H1 (cell line): ENCODE measurements at regions not wholly inside any gene's neighbourhood (a gene's known extent, or its start where the extent isn't known, plus 50 kb on each side); places are given as distances from the start of the nearest gene placed in this dataset.

Experiments used
- CTCF ChIA-PET: fragments of 300-600 bp; sonication (Branson Sonifier 250); formaldehyde crosslinking; loops from one replicate; lab custom pipeline; 2021; ENCODE audit not compliant: partially characterized antibody; lab: Charles Lee
- POLR2A ChIA-PET: fragments of 300-600 bp; sonication (Branson Sonifier 250); formaldehyde crosslinking; loops from one replicate; lab custom pipeline; 2021; ENCODE audit warnings: inconsistent platforms; ENCODE audit not compliant: partially characterized antibody; lab: Charles Lee
- DNase-seq, 2 experiments: peaks; one replicate each; pipeline versions ENCODE4 v3.0.0 to v3.0.0-alpha.2; 2010 to 2022; ENCODE audit warnings: low spot score in 2 of 2, low read depth in 1 of 2, mixed read lengths in 1 of 2
- FAIRE-seq: peaks from 2 replicates; lab custom pipeline; 2011; peaks lifted over from hg19 to GRCh38; lab: Jason Lieb, UNC
- H2AFZ ChIP-seq: 2 replicates; pipeline ENCODE4 v1.8.1; 2012; ENCODE audit warnings: low read length, inconsistent platforms
- H2AK5ac ChIP-seq: 2 replicates; pipeline ENCODE4 v1.6.1; 2013; ENCODE audit warnings: low read depth, low read length
- H2BK120ac ChIP-seq: replicated peaks from 2 replicates; pipeline ENCODE3; 2013; ENCODE audit warnings: low read depth, low read length, inconsistent platforms
- H2BK12ac ChIP-seq: 2 replicates; pipeline ENCODE4 v1.6.1; 2013; ENCODE audit warnings: low read depth, low read length
- H2BK15ac ChIP-seq: 2 replicates; pipeline ENCODE4 v1.6.1; 2013; ENCODE audit warnings: low read length
- H2BK20ac ChIP-seq: 2 replicates; pipeline ENCODE4 v1.6.1; 2013; ENCODE audit warnings: low read length
- H2BK5ac ChIP-seq: 2 replicates; pipeline ENCODE4 v1.6.1; 2013; ENCODE audit warnings: low read depth, low read length
- H3K14ac ChIP-seq: 2 replicates; pipeline ENCODE4 v1.6.1; 2013; ENCODE audit warnings: inconsistent platforms; ENCODE audit not compliant: insufficient read length
- H3K18ac ChIP-seq: 2 replicates; pipeline ENCODE4 v1.6.1; 2013; ENCODE audit warnings: low read length; ENCODE audit errors: extremely low read depth
- H3K23ac ChIP-seq: 2 replicates; pipeline ENCODE4 v1.6.1; 2013; ENCODE audit warnings: inconsistent platforms; ENCODE audit not compliant: insufficient read length
- H3K23me2 ChIP-seq: 2 replicates; pipeline ENCODE4 v1.6.1; 2013; ENCODE audit warnings: low read depth, low read length
- H3K27ac ChIP-seq: 2 replicates; pipeline ENCODE4 v1.6.1; 2011; ENCODE audit warnings: low read depth, low read length, inconsistent platforms
- H3K27me3 ChIP-seq, 4 experiments: replicated peaks in 1 of 4; 1 replicate in 1 of 4; 2 replicates in 3 of 4; pipeline versions ENCODE4 v1.6.1 to v1.8.1; 2011 to 2013; ENCODE audit warnings: low read length in 3 of 4, mild to moderate bottlenecking in 3 of 4, inconsistent platforms in 2 of 4, mixed read lengths in 2 of 4, moderate library complexity in 1 of 4; ENCODE audit not compliant: control insufficient read depth in 3 of 4, insufficient read depth in 3 of 4; ENCODE audit errors: extremely low read depth in 1 of 4
- H3K36me3 ChIP-seq, 4 experiments: 2 replicates each; pipeline versions ENCODE4 v1.6.1 to v1.8.1; 2011 to 2013; ENCODE audit warnings: mild to moderate bottlenecking in 4 of 4, low read length in 3 of 4, moderate library complexity in 2 of 4, control low read depth in 1 of 4, inconsistent platforms in 1 of 4; ENCODE audit not compliant: insufficient read depth in 4 of 4, control insufficient read depth in 2 of 4
- H3K4ac ChIP-seq: replicated peaks from 2 replicates; pipeline ENCODE3; 2013; ENCODE audit warnings: low read length, low read depth, mixed read lengths, inconsistent platforms; ENCODE audit not compliant: insufficient read length
- H3K4me1 ChIP-seq, 4 experiments: replicated peaks in 1 of 4; 1 replicate in 1 of 4; 2 replicates in 3 of 4; pipeline versions ENCODE4 v1.6.1 to v1.8.1; 2011 to 2013; ENCODE audit warnings: low read length in 3 of 4, inconsistent platforms in 2 of 4, mixed read lengths in 1 of 4; ENCODE audit not compliant: insufficient read depth in 4 of 4, control insufficient read depth in 3 of 4
- H3K4me2 ChIP-seq, 2 experiments: 2 replicates each; pipeline versions ENCODE4 v1.6.1 to v1.8.1; 2011 to 2013; ENCODE audit warnings: low read depth in 2 of 2, low read length in 2 of 2, control low read depth in 1 of 2, inconsistent platforms in 1 of 2, mild to moderate bottlenecking in 1 of 2; ENCODE audit not compliant: insufficient read depth in 1 of 2
- H3K4me3 ChIP-seq, 4 experiments: fragments of 200-600, 300-600 bp in 1 of 4; sonication (generic), shearing (Covaris generic), sonication (Bioruptor Twin) in 1 of 4; 2 replicates each; pipeline versions ENCODE4 v1.5.1 to v1.8.1; 2011 to 2016; ENCODE audit warnings: low read length in 4 of 4, low read depth in 3 of 4, control low read depth in 2 of 4, inconsistent platforms in 2 of 4, mild to moderate bottlenecking in 2 of 4, mixed read lengths in 1 of 4, moderate library complexity in 1 of 4; ENCODE audit not compliant: insufficient read depth in 2 of 4; ENCODE audit errors: extremely low read depth in 1 of 4
- H3K56ac ChIP-seq: replicated peaks from 2 replicates; pipeline ENCODE3; 2013; ENCODE audit warnings: low read depth, mild to moderate bottlenecking, mixed read lengths, low read length, inconsistent platforms; ENCODE audit not compliant: insufficient read length
- H3K79me1 ChIP-seq: 2 replicates; pipeline ENCODE4 v1.6.1; 2013; ENCODE audit warnings: low read depth, low read length, control low read depth
- H3K79me2 ChIP-seq, 2 experiments: 2 replicates each; pipeline versions ENCODE4 v1.6.1 to v1.8.1; 2012 to 2013; ENCODE audit warnings: low read length in 2 of 2, mild to moderate bottlenecking in 2 of 2, inconsistent platforms in 1 of 2; ENCODE audit not compliant: insufficient read depth in 2 of 2, control insufficient read depth in 1 of 2
- H3K9ac ChIP-seq, 4 experiments: replicated peaks in 1 of 4; 1 replicate in 1 of 4; 2 replicates in 3 of 4; pipeline versions ENCODE4 v1.6.1 to v1.8.1; 2011 to 2013; ENCODE audit warnings: low read depth in 3 of 4, low read length in 3 of 4, control low read depth in 2 of 4, mild to moderate bottlenecking in 2 of 4, moderate library complexity in 2 of 4, inconsistent platforms in 1 of 4; ENCODE audit errors: extremely low read depth in 1 of 4
- H3K9me3 ChIP-seq, 2 experiments: 2 replicates each; pipeline versions ENCODE4 v1.6.1 to v1.8.1; 2012 to 2013; ENCODE audit warnings: mild to moderate bottlenecking in 2 of 2, moderate library complexity in 2 of 2, control low read depth in 1 of 2, inconsistent platforms in 1 of 2, low read depth in 1 of 2, low read length in 1 of 2, mixed read lengths in 1 of 2; ENCODE audit not compliant: insufficient read depth in 2 of 2
- H4K20me1 ChIP-seq, 2 experiments: replicated peaks in 1 of 2; 2 replicates each; pipeline versions ENCODE3 to v1.8.1; 2011 to 2013; ENCODE audit warnings: inconsistent platforms in 2 of 2, low read length in 2 of 2, mild to moderate bottlenecking in 1 of 2; ENCODE audit not compliant: insufficient read depth in 2 of 2, control insufficient read depth in 1 of 2
- H4K5ac ChIP-seq: 2 replicates; pipeline ENCODE4 v1.6.1; 2013; ENCODE audit warnings: low read length, low read depth, mixed read lengths, inconsistent platforms; ENCODE audit not compliant: insufficient read length
- H4K8ac ChIP-seq: 2 replicates; pipeline ENCODE4 v1.8.0; 2013; ENCODE audit warnings: mild to moderate bottlenecking, moderate library complexity, low read length, inconsistent platforms; ENCODE audit not compliant: insufficient read depth; ENCODE audit errors: extremely low read depth
- H4K91ac ChIP-seq: replicated peaks from 2 replicates; pipeline ENCODE3; 2013; ENCODE audit warnings: low read length, mixed read lengths, inconsistent platforms; ENCODE audit not compliant: insufficient read length
- ATF3 ChIP-seq: IDR thresholded peaks from 2 replicates; pipeline ENCODE4 v1.6.1; 2011; ENCODE audit warnings: low read depth, mild to moderate bottlenecking, low read length; ENCODE audit not compliant: insufficient read depth
- BCL11A ChIP-seq, 2 experiments: IDR thresholded peaks; one replicate each; pipeline ENCODE4 v1.6.1; 2011; ENCODE audit warnings: low read depth in 2 of 2, low read length in 2 of 2, mild to moderate bottlenecking in 2 of 2
- CBX5 ChIP-seq: fragments of 300-800, 300-1000 bp; sonication (generic); IDR thresholded peaks from 2 replicates; pipeline ENCODE4 v1.7.1; 2016; ENCODE audit warnings: antibody characterized with exemption, low read length, low read depth
- CBX8 ChIP-seq: fragments of 300-800, 300-1000 bp; sonication (generic); IDR thresholded peaks from 2 replicates; pipeline ENCODE4 v1.7.1; 2016; ENCODE audit warnings: low read depth, low read length, borderline replicate concordance
- E2F6 ChIP-seq: IDR thresholded peaks from 2 replicates; pipeline ENCODE4 v1.6.1; 2012; ENCODE audit warnings: inconsistent platforms
- HDAC6 ChIP-seq: IDR thresholded peaks from one replicate; pipeline ENCODE4 v1.7.1; 2012; ENCODE audit warnings: low read depth, mild to moderate bottlenecking, inconsistent platforms, low read length, moderate library complexity
- JUN ChIP-seq: IDR thresholded peaks from 2 replicates; pipeline ENCODE4 v1.6.1; 2011; ENCODE audit warnings: low read depth, mild to moderate bottlenecking, improper control_type of control experiment, low read length
- JUND ChIP-seq: IDR thresholded peaks from 2 replicates; pipeline ENCODE4 v1.6.1; 2011; ENCODE audit warnings: mild to moderate bottlenecking, improper control_type of control experiment, low read length
- POLR2AphosphoS5 ChIP-seq: IDR thresholded peaks from 2 replicates; pipeline ENCODE4 v1.6.1; 2011; ENCODE audit warnings: low read depth, low read length
- SAP30 ChIP-seq: fragments of 300-600 bp; sonication (generic); IDR thresholded peaks from 2 replicates; pipeline ENCODE4 v1.7.1; 2012; ENCODE audit warnings: low read length, moderate library complexity, mild to moderate bottlenecking, inconsistent platforms; ENCODE audit not compliant: insufficient read depth, insufficient replicate concordance
- SIRT6 ChIP-seq: IDR thresholded peaks from one replicate; pipeline ENCODE4 v1.7.1; 2012; ENCODE audit warnings: low read length, inconsistent platforms
- SP1 ChIP-seq: IDR thresholded peaks from 2 replicates; pipeline ENCODE4 v1.6.1; 2011; ENCODE audit warnings: low read depth, low read length
- SP4 ChIP-seq: IDR thresholded peaks from 2 replicates; pipeline ENCODE4 v1.6.1; 2012; ENCODE audit warnings: low read length, inconsistent platforms
- SRF ChIP-seq: IDR thresholded peaks from 2 replicates; pipeline ENCODE4 v1.6.1; 2011; ENCODE audit warnings: mild to moderate bottlenecking, low read depth, low read length, moderate library complexity
- TCF12 ChIP-seq: IDR thresholded peaks from 2 replicates; pipeline ENCODE4 v1.6.1; 2011; ENCODE audit warnings: low read depth, mild to moderate bottlenecking, low read length
- WGBS, 2 experiments: shearing (Covaris generic) in 1 of 2; methylation state at CpG; one replicate each; pipeline versions ENCODE4 v1.1.6 to v1.1.7; 2013 to 2015; ENCODE audit warnings: low lambda C conversion rate in 2 of 2, mixed read lengths in 2 of 2, inconsistent platforms in 1 of 2, low coverage in 1 of 2, missing lambda C conversion rate in 1 of 2; ENCODE audit not compliant: insufficient replicate concordance in 2 of 2, insufficient coverage in 1 of 2, insufficient read length in 1 of 2; ENCODE audit errors: extremely low coverage in 1 of 2, missing lambda C conversion rate in 1 of 2; 5-methylcytosine and 5-hydroxymethylcytosine counted together

- DNase-seq = no peak
- ChIA-PET POLR2A (no interaction called here), CTCF (no interaction called here)
- Histone ChIP-seq H3K27me3 (no peaks in the 10 kb centered on the region), H3K56ac (no peak overlapping the region), H4K91ac (no peak overlapping the region), H2BK20ac (no peak overlapping the region), H3K79me2 (no peaks in the 10 kb centered on the region), H2BK5ac (no peak overlapping the region), H4K20me1 (no peaks in the 10 kb centered on the region), H3K4me1 (no peaks in the 10 kb centered on the region), H2AK5ac (no peak overlapping the region), H3K27ac (no peak overlapping the region), H3K23ac (no peak overlapping the region), H2BK12ac (no peak overlapping the region), H2AFZ (no peak overlapping the region), H3K4ac (no peak overlapping the region), H3K23me2 (no peaks in the 10 kb centered on the region), H3K36me3 (peaks cover 0 to 4% (median 0%) of the 10 kb centered on the region in 4 experiments; a peak in 1 of 8 replicates), H3K4me2 (no peak overlapping the region), H4K5ac (no peak overlapping the region), H3K79me1 (no peaks in the 10 kb centered on the region), H4K8ac (no peak overlapping the region), H2BK15ac (no peak overlapping the region), H3K14ac (no peak overlapping the region), H3K9ac (no peak overlapping the region), H3K9me3 (peaks cover 0 to 6% of the 10 kb centered on the region in 2 experiments; a peak in 2 of 4 replicates), H3K4me3 (no peak overlapping the region), H2BK120ac (no peak overlapping the region), H3K18ac (no peak overlapping the region)
- FAIRE-seq = no peak
- 94% methylated on average over 5 of the region's 5 CpGs; no CpG with 5 or more reads in 1 of the 2 experiments for WGBS, 2 experiments
- TF ChIP-seq SRF (no peak), TCF12 (no peak), SAP30 (no peak), CBX5 (no peak), SP4 (no peak), POLR2AphosphoS5 (no peak), CBX8 (no peak), JUN (no peak), SP1 (no peak), JUND (no peak), BCL11A (IDR thresholded peaks at IDR 0.05; ENCODE audit: low read depth in 2 of 2, low read length in 2 of 2) (no peak), ATF3 (no peak), HDAC6 (no peak), E2F6 (no peak), SIRT6 (no peak)
Observed at GRCh38 chr3:78025916-78026315, 986.0 kb downstream of the ROBO2 start.
